MM.1S (cell line): ENCODE measurements at regions not wholly inside any gene's neighbourhood (a gene's known extent, or its start where the extent isn't known, plus 50 kb on each side); places are given as distances from the start of the nearest gene placed in this dataset.

Experiments
- DNase-seq: peaks from one replicate; pipeline ENCODE4 v3.0.0-alpha.2; 2015
- H2AFZ ChIP-seq: fragments of 300-600 bp; sonication (generic); 2 replicates; pipeline ENCODE4 v1.6.0; 2016; ENCODE audit warnings: antibody characterized with exemption, low read length
- H3F3A ChIP-seq: fragments of 300-600 bp; sonication (generic); 2 replicates; pipeline ENCODE4 v1.6.1; 2016; ENCODE audit warnings: mild to moderate bottlenecking, antibody characterized with exemption, low read length, moderate library complexity, mixed read lengths; ENCODE audit not compliant: insufficient read depth
- H3K27ac ChIP-seq: fragments of 300-600 bp; sonication (generic); 2 replicates; pipeline ENCODE4 v1.5.1; 2016; ENCODE audit warnings: mild to moderate bottlenecking, low read length
- H3K27me3 ChIP-seq: fragments of 300-600 bp; sonication (generic); replicated peaks from 2 replicates; pipeline ENCODE4 v1.6.0; 2016; ENCODE audit warnings: low read length; ENCODE audit not compliant: insufficient read depth
- H3K36me3 ChIP-seq: fragments of 300-600 bp; sonication (generic); replicated peaks from 2 replicates; pipeline ENCODE4 v1.6.1; 2016; ENCODE audit warnings: mild to moderate bottlenecking, low read length, mixed read lengths; ENCODE audit not compliant: insufficient read depth
- H3K4me1 ChIP-seq: fragments of 300-600 bp; sonication (generic); 2 replicates; pipeline ENCODE4 v1.6.1; 2016; ENCODE audit warnings: low read length, mixed read lengths
- H3K4me2 ChIP-seq: fragments of 300-600 bp; sonication (generic); 2 replicates; pipeline ENCODE4 v1.6.0; 2016; ENCODE audit warnings: low read depth, low read length
- H3K4me3 ChIP-seq: fragments of 300-600 bp; sonication (generic); 2 replicates; pipeline ENCODE4 v1.5.1; 2016; ENCODE audit warnings: low read length, mixed read lengths
- H3K79me2 ChIP-seq: fragments of 300-600 bp; sonication (generic); 2 replicates; pipeline ENCODE4 v1.6.1; 2016; ENCODE audit warnings: mixed run types, low read length, mixed read lengths
- H3K9ac ChIP-seq: fragments of 300-600 bp; sonication (generic); 2 replicates; pipeline ENCODE4 v1.6.1; 2016; ENCODE audit warnings: low read length, mixed read lengths
- H3K9me2 ChIP-seq: fragments of 300-600 bp; sonication (generic); replicated peaks from 2 replicates; pipeline ENCODE4 v1.6.1; 2016; ENCODE audit warnings: mild to moderate bottlenecking, low read length, mixed read lengths; ENCODE audit not compliant: insufficient read depth
- H3K9me3 ChIP-seq: fragments of 300-600 bp; sonication (generic); replicated peaks from 2 replicates; pipeline ENCODE4 v1.6.1; 2016; ENCODE audit warnings: mild to moderate bottlenecking, low read length, mixed read lengths; ENCODE audit not compliant: insufficient read depth
- H4K20me1 ChIP-seq: fragments of 300-600 bp; sonication (generic); 2 replicates; pipeline ENCODE4 v1.6.1; 2016; ENCODE audit warnings: mild to moderate bottlenecking, low read length, moderate library complexity, mixed read lengths; ENCODE audit not compliant: insufficient read depth
- CTCF ChIP-seq: fragments of 300-600 bp; sonication (generic); IDR thresholded peaks from 2 replicates; pipeline ENCODE4 v1.5.1; 2016; ENCODE audit warnings: antibody characterized with exemption, low read length, mixed read lengths
- EZH2 ChIP-seq: fragments of 300-600 bp; sonication (generic); optimal IDR thresholded peaks from 2 replicates; pipeline ENCODE3; 2017; ENCODE audit warnings: low read depth, mild to moderate bottlenecking, antibody characterized with exemption, low read length, mixed read lengths
- EZH2phosphoT487 ChIP-seq: fragments of 300-600 bp; sonication (generic); IDR thresholded peaks from 2 replicates; pipeline ENCODE4 v1.6.1; 2018; ENCODE audit warnings: antibody characterized with exemption, low read length

- TF ChIP-seq EZH2 (no peak), EZH2phosphoT487 (no peak), CTCF (no peak)
- no peak for DNase-seq
- Histone ChIP-seq H3K9me3 (no peaks in the 10 kb centered on the region), H2AFZ (no peak overlapping the region), H3K27ac (no peak overlapping the region), H3K36me3 (no peaks in the 10 kb centered on the region), H3K27me3 (no peaks in the 10 kb centered on the region), H3K4me2 (no peak overlapping the region), H3K4me3 (no peak overlapping the region), H3F3A (peaks cover 20% of the 10 kb centered on the region), H3K9ac (no peak overlapping the region), H3K9me2 (no peaks in the 10 kb centered on the region), H3K4me1 (peaks cover 18% of the 10 kb centered on the region), H3K79me2 (no peaks in the 10 kb centered on the region), H4K20me1 (no peaks in the 10 kb centered on the region)
Observed at GRCh38 chr5:92904021-92904420, 677.0 kb downstream of the NR2F1-AS1 start.

DNA sequence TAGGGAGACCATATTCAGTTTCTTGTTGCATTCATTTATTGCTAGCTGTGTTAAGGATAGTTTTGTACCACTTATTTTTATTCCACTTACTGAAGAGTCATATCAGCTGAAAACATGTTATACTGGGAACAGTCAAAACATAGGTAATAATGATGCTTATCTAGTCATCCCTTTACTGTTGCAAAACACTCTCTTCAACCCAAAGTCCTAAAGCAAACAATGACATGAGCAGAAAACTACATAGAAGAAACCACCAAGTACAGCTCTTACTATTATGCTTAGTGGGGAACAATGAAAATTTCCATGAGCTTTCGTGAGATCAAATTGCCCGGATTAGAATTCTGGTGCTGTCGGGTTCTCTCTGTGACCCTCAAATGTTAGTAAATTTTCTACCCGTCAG, 681.4 kb downstream of the NR2F1-AS1 start:
- no peaks in the 10 kb centered on the region for H3K9me3 ChIP-seq
- H3K27ac ChIP-seq, result no peak overlapping the region
- H4K20me1 ChIP-seq, result no peaks in the 10 kb centered on the region
- no peak overlapping the region for H2AFZ ChIP-seq
- TF ChIP-seq CTCF, result no peak
- no peak for TF ChIP-seq EZH2
- no peak for TF ChIP-seq EZH2phosphoT487
- H3K27me3 ChIP-seq, result no peaks in the 10 kb centered on the region
- DNase-seq, result no peak
- no peaks in the 10 kb centered on the region for H3K79me2 ChIP-seq
- H3K9me2 ChIP-seq, result no peaks in the 10 kb centered on the region
- H3K9ac ChIP-seq, result no peak overlapping the region
- no peaks in the 10 kb centered on the region for H3F3A ChIP-seq
- H3K4me2 ChIP-seq, result no peak overlapping the region
- no peaks in the 10 kb centered on the region for H3K4me1 ChIP-seq
- H3K4me3 ChIP-seq, result no peak overlapping the region
- H3K36me3 ChIP-seq, result no peaks in the 10 kb centered on the region

DNA sequence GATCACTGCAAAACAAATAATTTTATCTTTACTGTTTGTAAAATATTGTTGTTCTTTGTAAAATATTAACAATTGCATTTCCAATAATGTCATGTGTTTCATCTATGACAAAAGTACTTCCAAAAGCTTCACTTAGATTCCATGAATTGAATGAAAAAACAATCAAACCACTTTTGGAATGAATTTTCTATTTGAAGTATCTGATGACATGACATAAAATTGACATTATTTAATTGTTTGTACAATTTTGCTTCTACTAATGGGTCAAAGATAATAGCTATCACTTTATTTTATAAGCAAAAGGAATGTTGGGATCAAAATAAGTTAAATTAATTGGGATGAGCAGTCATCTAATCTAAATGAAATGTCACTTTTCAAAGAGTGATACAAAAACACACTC, 684.3 kb downstream of the NR2F1-AS1 start:
- no peak overlapping the region for H3K4me2 ChIP-seq

More for the DNA sequence above, 684.3 kb downstream of the NR2F1-AS1 start:
- no peaks in the 10 kb centered on the region for H3K79me2 ChIP-seq
- no peak overlapping the region for H3K9ac ChIP-seq
- H3F3A ChIP-seq, result no peaks in the 10 kb centered on the region
- H3K27me3 ChIP-seq, result no peaks in the 10 kb centered on the region
- H3K36me3 ChIP-seq, result no peaks in the 10 kb centered on the region
- DNase-seq, result no peak
- no peak overlapping the region for H3K4me3 ChIP-seq
- H3K9me3 ChIP-seq, result no peaks in the 10 kb centered on the region
- H3K27ac ChIP-seq, result no peak overlapping the region
- no peak for TF ChIP-seq EZH2
- TF ChIP-seq CTCF, result no peak
- no peak for TF ChIP-seq EZH2phosphoT487
- H3K9me2 ChIP-seq, result no peaks in the 10 kb centered on the region
- H3K4me1 ChIP-seq, result no peaks in the 10 kb centered on the region
- no peak overlapping the region for H2AFZ ChIP-seq
- H4K20me1 ChIP-seq, result no peaks in the 10 kb centered on the region
